HG03558 (cell line): ENCODE measurements at regions not wholly inside any gene's neighbourhood (a gene's known extent, or its start where the extent isn't known, plus 50 kb on each side); places are given as distances from the start of the nearest gene placed in this dataset.
"Not testable (repeated sequence)": the region's sequence is repeated elsewhere in the genome, so short reads cannot be mapped to it uniquely, and the experiment has no call there.

Source experiments
- ATAC-seq: cut with Tn5 transposase; IDR thresholded peaks from one replicate; pipeline ENCODE4 v1.9.1; 2021; ENCODE audit warnings: moderate number of reproducible peaks; ENCODE audit not compliant: unreplicated experiment; ENCODE audit errors: extremely low read depth

- ATAC-seq, result not testable (repeated sequence)
These were observed 89.9 kb upstream of the ZNF608 start for GRCh38 chr5:124836314-124836713.

DNA sequence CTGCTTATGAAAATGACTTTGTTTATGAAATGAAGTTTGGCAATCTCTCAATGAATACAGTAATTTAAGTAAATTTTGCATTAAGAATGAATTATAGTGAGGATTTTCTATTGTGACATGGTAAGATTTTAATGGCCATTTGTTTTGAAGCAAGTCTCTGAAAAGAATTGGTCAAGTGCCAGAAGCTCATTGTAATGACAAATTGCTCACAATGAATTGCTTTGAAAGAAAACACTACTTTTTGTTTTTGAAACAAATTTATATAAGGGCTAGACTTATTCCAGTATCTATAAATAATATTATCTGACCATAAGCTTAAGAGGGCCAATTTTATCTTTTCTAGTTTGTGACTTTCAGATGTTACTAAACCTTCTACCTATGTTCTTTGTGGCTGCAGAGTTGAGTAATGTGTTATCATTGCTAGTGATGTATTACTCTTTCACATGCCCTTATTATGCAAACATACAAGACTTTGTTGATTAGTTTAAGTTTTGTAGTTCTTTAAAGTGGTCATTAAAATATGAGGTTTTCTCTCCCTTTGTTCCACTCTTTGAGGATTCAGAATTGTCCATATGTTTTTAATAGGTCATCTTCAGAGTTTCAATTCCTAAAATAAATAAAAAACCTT is 93.0 kb upstream of the ZNF608 start:
- no peak for ATAC-seq

GRCh38 chr5:124841829-124842712 is 95.6 kb upstream of the ZNF608 start:
- ATAC-seq, result no peak

GRCh38 chr5:124842725-124843595 is 96.5 kb upstream of the ZNF608 start:
- ATAC-seq, result no peak

DNA sequence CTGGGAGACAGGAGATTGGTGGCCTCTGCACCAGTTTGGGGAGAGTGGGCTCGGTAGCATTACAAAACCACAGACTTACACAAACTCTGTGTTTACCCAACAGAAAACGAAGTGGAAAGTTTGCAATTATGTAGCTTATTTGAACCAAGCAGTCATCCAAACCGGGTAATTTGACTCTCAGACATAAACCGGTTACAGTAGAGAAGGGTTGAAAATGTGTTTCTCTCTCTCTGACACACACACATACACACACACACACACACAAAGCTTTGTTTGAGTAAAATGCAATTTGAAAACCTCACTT is 97.1 kb upstream of the ZNF608 start:
- ATAC-seq, result no peak

- ATAC-seq, result no peak
These were observed 98.0 kb upstream of the ZNF608 start for GRCh38 chr5:124844371-124844920.

DNA sequence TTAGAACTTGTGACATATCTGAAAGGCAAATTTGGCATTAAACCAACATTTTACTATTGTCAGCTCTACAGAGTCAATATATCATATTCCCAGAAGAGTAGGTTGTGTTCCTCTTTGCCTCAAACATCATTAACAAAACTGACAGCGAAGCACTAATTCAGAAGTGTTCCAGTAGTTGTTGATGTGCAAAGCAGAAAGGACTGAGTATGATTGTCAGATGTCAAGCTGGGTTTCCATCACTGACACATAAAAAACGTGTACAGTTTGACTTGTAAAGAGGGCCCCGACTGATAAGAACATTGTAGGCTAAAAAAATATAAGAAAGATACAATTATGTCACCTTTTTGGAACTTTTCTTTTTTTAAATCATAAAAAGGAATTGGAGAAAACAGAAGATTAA is 101.5 kb upstream of the ZNF608 start:
- ATAC-seq, result no peak

- no peak for ATAC-seq
These were observed 103.3 kb upstream of the ZNF608 start for GRCh38 chr5:124849774-124850173.

DNA sequence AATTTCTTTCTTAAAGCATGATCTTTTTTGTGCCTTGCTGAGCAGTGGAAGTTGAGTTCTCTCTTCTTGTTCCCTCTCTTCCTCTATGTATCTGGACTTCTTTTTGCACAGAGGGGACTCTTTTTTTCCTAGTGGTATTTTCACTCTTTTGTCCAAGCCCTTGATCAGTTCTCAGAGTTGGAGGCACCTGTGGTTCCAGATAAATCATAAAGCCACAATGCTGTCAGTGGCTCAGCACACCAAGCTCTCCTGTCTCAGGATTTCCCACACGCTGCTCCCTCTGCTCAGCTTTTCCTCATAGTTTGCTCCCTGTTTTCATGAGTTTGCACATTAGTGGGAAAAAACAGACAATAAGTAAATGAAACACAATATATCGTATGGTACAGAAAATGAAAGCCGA is 110.3 kb upstream of the ZNF608 start:
- no peak for ATAC-seq

DNA sequence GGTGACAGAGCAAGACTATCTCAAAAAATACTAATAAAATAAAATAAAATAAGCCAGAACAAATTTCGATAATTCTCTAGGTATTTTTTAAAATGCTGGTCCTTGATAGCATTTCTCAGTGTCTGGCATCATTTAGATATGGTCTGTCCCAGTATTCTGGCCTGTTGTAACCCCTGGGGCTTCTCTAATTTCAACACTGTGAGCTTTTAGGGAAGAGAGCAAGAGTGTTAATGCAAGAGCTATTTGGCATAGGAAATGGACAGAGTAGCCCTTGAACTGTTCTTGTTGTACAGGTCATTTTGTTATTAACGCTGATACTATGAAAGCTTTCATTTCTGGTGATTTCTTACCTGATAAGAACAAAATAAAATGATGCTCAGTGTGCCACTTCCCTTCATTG is 112.2 kb upstream of the ZNF608 start:
- ATAC-seq, result no peak

- ATAC-seq, result no peak
These were observed 112.6 kb upstream of the ZNF608 start for GRCh38 chr5:124859027-124859426.

- ATAC-seq, result no peak
These were observed 113.3 kb upstream of the ZNF608 start for GRCh38 chr5:124859556-124860290.

DNA sequence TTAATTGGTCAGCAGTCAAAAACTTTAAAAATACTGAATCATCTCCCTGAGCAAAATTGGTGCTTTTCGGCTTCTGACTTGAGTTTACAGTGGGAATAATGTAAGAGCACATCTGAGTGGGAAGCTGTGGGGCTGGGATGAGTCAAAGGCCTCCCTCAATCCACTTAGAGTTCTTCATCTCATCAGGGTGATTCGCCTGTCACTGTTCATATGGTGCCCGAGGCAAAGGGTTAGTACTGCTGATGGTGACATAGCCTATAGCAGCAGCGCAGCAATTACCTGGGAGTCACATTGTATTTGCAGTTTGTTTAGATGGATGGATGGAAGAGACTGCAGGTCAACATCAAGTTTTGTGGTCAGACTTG is 113.8 kb upstream of the ZNF608 start:
- ATAC-seq, result no peak

DNA sequence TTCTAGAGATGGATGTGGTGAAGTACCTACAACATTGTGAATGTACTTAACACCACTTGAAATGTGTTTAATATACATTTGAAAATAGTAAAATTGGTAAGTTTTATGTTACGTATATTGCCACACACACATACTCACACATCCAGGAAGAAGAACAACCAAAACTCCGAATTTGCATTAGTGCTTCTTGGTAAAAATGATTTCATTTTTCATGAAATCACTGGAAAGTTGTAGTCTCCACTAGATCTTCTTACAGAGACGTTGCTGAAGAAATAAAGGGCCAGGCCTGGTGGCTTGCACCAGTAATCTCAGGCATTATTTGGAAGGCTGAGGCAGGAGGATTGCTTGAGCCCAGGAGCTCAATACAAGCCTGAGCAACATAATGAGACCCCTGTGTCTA is 118.6 kb upstream of the ZNF608 start:
- ATAC-seq, result no peak

GRCh38 chr5:124865603-124866354 is 119.3 kb upstream of the ZNF608 start:
- no peak for ATAC-seq

- no peak for ATAC-seq
These were observed 120.1 kb upstream of the ZNF608 start for GRCh38 chr5:124866355-124867136.

- ATAC-seq, result no peak
These were observed 120.8 kb upstream of the ZNF608 start for GRCh38 chr5:124867137-124867704.

DNA sequence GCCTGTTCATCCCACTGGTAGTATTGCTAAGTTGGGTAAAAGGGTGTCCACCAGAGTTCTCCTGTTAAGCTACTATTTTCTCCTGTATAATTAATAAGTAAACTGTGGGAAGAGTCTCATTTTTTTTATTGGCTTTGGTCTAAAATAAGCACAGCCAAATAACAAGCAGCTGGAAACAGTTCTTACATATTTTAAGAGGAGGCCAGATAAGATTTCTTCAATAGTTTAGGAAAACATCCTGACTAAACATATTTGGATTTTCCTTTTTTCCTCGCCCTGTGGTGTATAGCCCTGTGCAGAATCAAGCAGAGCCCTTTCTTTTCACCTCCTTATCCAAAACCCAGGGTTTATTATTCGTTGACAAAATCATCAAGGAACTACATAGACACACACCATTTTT is 122.2 kb upstream of the ZNF608 start:
- no peak for ATAC-seq
